HepG2 (cell line): ENCODE measurements at regions not wholly inside any gene's neighbourhood (a gene's known extent, or its start where the extent isn't known, plus 50 kb on each side); places are given as distances from the start of the nearest gene placed in this dataset.

Experiments
- ATAC-seq: fragments of 200-7000 bp; cut with Tn5 transposase; 3 replicates; pipeline ENCODE4 v1.9.1; 2020; ENCODE audit warnings: mild to moderate bottlenecking, moderate library complexity
- BruUV-seq: library from RNA; stranded (reverse); fragments of 400-500 nt; replicated peaks from 2 replicates; lab custom pipeline; 2021; lab: Mats Ljungman, UMichigan
- CTCF ChIA-PET: fragments of 300-600 bp; formaldehyde crosslinking; extraction: SDS; loops from one replicate; lab custom pipeline; 2021; ENCODE audit warnings: low total read pairs, inconsistent platforms, low intra/inter-chr PET ratio; lab: Yijun Ruan, JAX
- POLR2A ChIA-PET: fragments of 350-600 bp; sonication (Branson Sonifier 250); formaldehyde crosslinking; loops from one replicate; lab custom pipeline; 2020; ENCODE audit warnings: antibody characterized with exemption, inconsistent platforms; lab: Yijun Ruan, JAX
- DNase-seq: peaks from one replicate; pipeline ENCODE4 v3.0.0-alpha.2; 2015; ENCODE audit warnings: low spot score
- FAIRE-seq: peaks from 3 replicates; lab custom pipeline; 2011; peaks lifted over from hg19 to GRCh38; lab: Jason Lieb, UNC
- H2AFZ ChIP-seq: one replicate; pipeline ENCODE4 v1.6.1; 2011; ENCODE audit warnings: low read length, inconsistent platforms
- H3K27ac ChIP-seq: fragments of 300-600 bp; 3 replicates; pipeline ENCODE4 v1.8.0; 2011; ENCODE audit warnings: mixed run types, mild to moderate bottlenecking, mixed read lengths, low read length, inconsistent platforms; ENCODE audit not compliant: insufficient read depth; ENCODE audit errors: extremely low read length
- H3K27me3 ChIP-seq, 2 experiments: fragments of 200-600 bp in 1 of 2; 2 replicates in 1 of 2; 3 replicates in 1 of 2; pipeline versions ENCODE4 v1.6.0 to v1.8.0; 2011; ENCODE audit warnings: low read length in 2 of 2, mild to moderate bottlenecking in 2 of 2, moderate library complexity in 2 of 2, inconsistent platforms in 1 of 2; ENCODE audit not compliant: insufficient read depth in 2 of 2, control insufficient read depth in 1 of 2
- H3K36me3 ChIP-seq, 2 experiments: fragments of 200-600 bp in 1 of 2; replicated peaks in 1 of 2; 2 replicates in 1 of 2; 3 replicates in 1 of 2; pipeline versions ENCODE4 v1.5.1 to v1.8.0; 2011; ENCODE audit warnings: low read length in 2 of 2, inconsistent platforms in 1 of 2; ENCODE audit not compliant: insufficient read depth in 2 of 2, control insufficient read depth in 1 of 2
- H3K4me1 ChIP-seq: 2 replicates; pipeline ENCODE4 v1.5.1; 2012; ENCODE audit warnings: low read length, inconsistent platforms; ENCODE audit not compliant: insufficient read depth
- H3K4me2 ChIP-seq: 2 replicates; pipeline ENCODE4 v1.6.0; 2011; ENCODE audit warnings: low read depth, low read length, inconsistent platforms
- H3K4me3 ChIP-seq, 3 experiments: fragments of 200-600 bp in 1 of 3; sonication (generic), shearing (Covaris generic) in 1 of 3; replicated peaks in 1 of 3; 2 replicates each; pipeline ENCODE4 v1.5.1; 2011 to 2016; ENCODE audit warnings: low read length in 3 of 3, inconsistent platforms in 2 of 3, low read depth in 2 of 3, mild to moderate bottlenecking in 2 of 3, control low read depth in 1 of 3, mixed read lengths in 1 of 3; ENCODE audit not compliant: insufficient read depth in 1 of 3
- H3K79me2 ChIP-seq: one replicate; pipeline ENCODE4 v1.6.1; 2011; ENCODE audit warnings: low read length, inconsistent platforms; ENCODE audit not compliant: insufficient read depth
- H3K9ac ChIP-seq: 2 replicates; pipeline ENCODE4 v1.6.0; 2011; ENCODE audit warnings: mild to moderate bottlenecking, low read depth, low read length, inconsistent platforms; ENCODE audit not compliant: insufficient read depth
- H3K9me3 ChIP-seq: 2 replicates; pipeline ENCODE4 v1.5.1; 2012; ENCODE audit warnings: mild to moderate bottlenecking, low read length
- H4K20me1 ChIP-seq: 2 replicates; pipeline ENCODE4 v1.6.0; 2011; ENCODE audit warnings: inconsistent platforms, mild to moderate bottlenecking, low read length, moderate library complexity; ENCODE audit not compliant: insufficient read depth
- AHR ChIP-seq: IDR thresholded peaks from 2 replicates; pipeline ENCODE4 v1.6.1; 2018; ENCODE audit warnings: missing genetic modification reagents, missing compliant biosample characterization
- AKNA ChIP-seq: sonication (generic); formaldehyde crosslinking; IDR thresholded peaks from 2 replicates; pipeline ENCODE4 v1.4.0; 2020; ENCODE audit warnings: missing genetic modification reagents, borderline replicate concordance
- HDAC2 ChIP-seq: sonication (generic); formaldehyde crosslinking; IDR thresholded peaks from 2 replicates; pipeline ENCODE4 v1.4.0; 2020; ENCODE audit warnings: missing genetic modification reagents
- MAFK ChIP-seq, 2 experiments: IDR thresholded peaks in 1 of 2; conservative IDR thresholded peaks in 1 of 2; 2 replicates each; pipeline ENCODE4 v1.6.1; 2011; ENCODE audit warnings: improper control_type of control experiment in 2 of 2, low read length in 2 of 2
- RBAK ChIP-seq: sonication (generic); formaldehyde crosslinking; IDR thresholded peaks from 2 replicates; pipeline ENCODE4 v1.5.1; 2020; ENCODE audit warnings: mild to moderate bottlenecking, missing genetic modification reagents
- RNF219 ChIP-seq: sonication (generic); formaldehyde crosslinking; IDR thresholded peaks from 2 replicates; pipeline ENCODE4 v1.5.0; 2020; ENCODE audit warnings: mild to moderate bottlenecking, missing genetic modification reagents
- RXRB ChIP-seq: IDR thresholded peaks from 2 replicates; pipeline ENCODE4 v1.6.1; 2016; ENCODE audit warnings: borderline replicate concordance, missing genetic modification reagents, missing compliant biosample characterization
- TEAD3 ChIP-seq: optimal IDR thresholded peaks from 2 replicates; pipeline ENCODE3; 2016; ENCODE audit warnings: borderline replicate concordance
- ZNF383 ChIP-seq: sonication (generic); formaldehyde crosslinking; IDR thresholded peaks from 2 replicates; pipeline ENCODE4 v1.4.0; 2020; ENCODE audit warnings: missing genetic modification reagents, mild to moderate bottlenecking, borderline replicate concordance
- ZNF629 ChIP-seq: sonication (generic); formaldehyde crosslinking; conservative IDR thresholded peaks from 2 replicates; pipeline ENCODE4 v1.5.0; 2020; ENCODE audit warnings: missing genetic modification reagents
- WGBS: methylation state at CpG from one replicate; pipeline ENCODE4 v1.1.6; 2017; ENCODE audit warnings: low lambda C conversion rate; 5-methylcytosine and 5-hydroxymethylcytosine counted together
- in situ Hi-C: cut with HindIII; loops from 2 replicates; pipeline ENCODE4 v1.10.0; 2017; ENCODE audit warnings: low pct_unique_long_range_greater_than_20kb; ENCODE audit not compliant: extremely low pct_ligation_motif_present
- intact Hi-C: fragments of 100-400 bp; cut with micrococcal nuclease; formaldehyde crosslinking; loops from one replicate; pipeline ENCODE4 v1.10.0; 2022; ENCODE audit not compliant: unreplicated experiment

GRCh38 chr4:33772582-33772981 lies 2471.7 kb downstream of the ARAP2 start:
- no peak overlapping the region for H3K27ac ChIP-seq
- intact Hi-C loops (no loop called here), in situ Hi-C loops (no loop called here)
- 23% methylated on average over 2 of the region's 2 CpGs for whole genome bisulfite sequencing
- CTCF ChIA-PET = no interaction called here
- H2AFZ ChIP-seq = no peak overlapping the region
- no peak overlapping the region for H3K4me3 ChIP-seq
- H3K9me3 ChIP-seq = peaks cover 60% of the 10 kb centered on the region
- no peak overlapping the region for H3K9ac ChIP-seq
- no peak overlapping the region for H3K4me2 ChIP-seq
- DNase-seq (no peak), FAIRE-seq (no peak), ATAC-seq (no peak)
- H3K27me3 ChIP-seq = no peaks in the 10 kb centered on the region
- TF ChIP-seq RNF219 (CRISPR knock-in tag) (no peak), MAFK (conservative IDR thresholded peaks at IDR 0.05 in 1 of 2, IDR thresholded peaks at IDR 0.05 in 1 of 2; ENCODE audit: low read length in 2 of 2) (0 out of 4 replicates have a peak, but pooled peaks of 1 of the 2 experiments have one; percentile 20)
- no peaks in the 10 kb centered on the region for H3K36me3 ChIP-seq
- no peaks in the 10 kb centered on the region for H3K79me2 ChIP-seq
- no peaks in the 10 kb centered on the region for H3K4me1 ChIP-seq
- no TSS peak for BruUV-seq
- H4K20me1 ChIP-seq = no peaks in the 10 kb centered on the region
- POLR2A ChIA-PET = no interaction called here

- 5% methylated on average over 6 of the region's 6 CpGs for WGBS
- FAIRE-seq = no peak
- Histone ChIP-seq H3K27ac (no peak overlapping the region), H3K9ac (no peak overlapping the region), H3K4me3 (no peak overlapping the region), H3K9me3 (peaks cover 27% of the 10 kb centered on the region), H3K27me3 (no peaks in the 10 kb centered on the region), H3K36me3 (no peaks in the 10 kb centered on the region), H4K20me1 (no peaks in the 10 kb centered on the region), H3K4me2 (no peak overlapping the region), H3K4me1 (no peaks in the 10 kb centered on the region), H3K79me2 (no peaks in the 10 kb centered on the region), H2AFZ (no peak overlapping the region)
- BruUV-seq = no TSS peak
- no peak for ATAC-seq
- in situ Hi-C loops (no loop called here), intact Hi-C loops (no loop called here)
- DNase-seq = no peak
- CTCF ChIA-PET = no interaction called here
- POLR2A ChIA-PET = no interaction called here
- TF ChIP-seq HDAC2 (CRISPR knock-in tag) (no peak), RBAK (CRISPR knock-in tag) (no peak), ZNF383 (no peak), AKNA (no peak), TEAD3 (CRISPR knock-in tag) (no peak), AHR (CRISPR knock-in tag) (no peak), ZNF629 (CRISPR knock-in tag) (no peak), RXRB (no peak)
Measured at GRCh38 chr4:33780952-33781791, 2463.1 kb downstream of the ARAP2 start.
